ENCODE measurements at regions not wholly inside any gene's neighbourhood (a gene's known extent, or its start where the extent isn't known, plus 50 kb on each side); places are given as distances from the start of the nearest gene placed in this dataset.

- Histone ChIP-seq H3K36me3 (ENCODE audit: control insufficient read depth, insufficient read depth, low read length) (no peaks in the 10 kb centered on the region), H3K9ac (ENCODE audit: low read depth, low read length) (no peak overlapping the region), H3K4me1 (ENCODE audit: control insufficient read depth, insufficient read depth, low read length) (no peaks in the 10 kb centered on the region), H3K9me3 (ENCODE audit: control insufficient read depth, insufficient read depth, low read length) (no peaks in the 10 kb centered on the region), H3K4me3 (ENCODE audit: low read depth, low read length) (no peak overlapping the region), H3K27me3 (ENCODE audit: control insufficient read depth, insufficient read depth, low read length) (no peaks in the 10 kb centered on the region)
These were observed 358.5 kb downstream of the TFEC start for GRCh38 chr7:115672024-115672423.

- Histone ChIP-seq H3K4me3 (ENCODE audit: low read depth, low read length) (no peak overlapping the region), H3K36me3 (ENCODE audit: control insufficient read depth, insufficient read depth, low read length) (no peaks in the 10 kb centered on the region), H3K4me1 (ENCODE audit: control insufficient read depth, insufficient read depth, low read length) (no peaks in the 10 kb centered on the region), H3K9ac (ENCODE audit: low read depth, low read length) (no peak overlapping the region), H3K9me3 (ENCODE audit: control insufficient read depth, insufficient read depth, low read length) (no peaks in the 10 kb centered on the region), H3K27me3 (ENCODE audit: control insufficient read depth, insufficient read depth, low read length) (no peaks in the 10 kb centered on the region)
These were observed 367.9 kb downstream of the TFEC start for GRCh38 chr7:115662676-115663075.

DNA sequence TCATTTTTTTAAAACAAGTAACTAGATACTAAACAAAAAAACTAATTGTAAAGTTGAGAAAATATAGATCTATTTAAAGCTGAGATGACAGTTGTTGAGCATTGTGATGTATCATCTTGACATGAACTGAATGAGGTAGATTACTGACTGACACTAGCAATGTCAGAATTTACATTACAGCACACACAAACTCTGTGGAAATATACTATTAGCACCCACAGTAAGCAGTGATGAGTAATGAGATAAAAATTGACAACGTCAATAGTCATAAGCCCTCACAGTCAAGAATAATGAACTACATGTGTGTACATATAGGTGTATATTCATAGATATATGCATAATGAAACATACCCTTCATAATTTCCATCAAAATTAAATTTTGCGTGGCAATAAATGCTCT lies 368.4 kb downstream of the TFEC start:
- Histone ChIP-seq H3K9ac (ENCODE audit: low read depth, low read length) (no peak overlapping the region), H3K27me3 (ENCODE audit: control insufficient read depth, insufficient read depth, low read length) (no peaks in the 10 kb centered on the region), H3K4me3 (ENCODE audit: low read depth, low read length) (no peak overlapping the region), H3K36me3 (ENCODE audit: control insufficient read depth, insufficient read depth, low read length) (no peaks in the 10 kb centered on the region), H3K4me1 (ENCODE audit: control insufficient read depth, insufficient read depth, low read length) (no peaks in the 10 kb centered on the region), H3K9me3 (ENCODE audit: control insufficient read depth, insufficient read depth, low read length) (no peaks in the 10 kb centered on the region)

DNA sequence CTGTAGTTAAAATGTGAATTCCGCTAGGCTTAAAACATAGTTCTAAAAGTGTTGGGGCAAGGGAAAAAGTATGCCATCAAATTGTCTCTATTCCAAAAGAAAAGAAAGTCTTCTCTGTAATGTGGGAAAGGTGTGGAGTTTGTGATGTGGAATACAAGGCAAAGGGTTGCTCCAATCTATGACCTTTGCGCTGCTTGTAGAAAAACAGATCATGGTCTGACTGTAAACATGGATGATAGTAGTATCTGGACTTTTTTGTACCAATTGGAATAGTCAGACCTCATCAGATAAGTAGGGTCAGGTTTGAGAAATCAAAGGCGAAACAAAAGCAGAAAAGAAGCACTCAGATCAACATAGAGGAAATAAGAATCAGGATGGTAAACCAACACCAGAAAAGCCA lies 372.3 kb downstream of the TFEC start:
- Histone ChIP-seq H3K4me3 (ENCODE audit: low read depth, low read length) (no peak overlapping the region), H3K36me3 (ENCODE audit: control insufficient read depth, insufficient read depth, low read length) (no peaks in the 10 kb centered on the region), H3K9ac (ENCODE audit: low read depth, low read length) (no peak overlapping the region), H3K9me3 (ENCODE audit: control insufficient read depth, insufficient read depth, low read length) (no peaks in the 10 kb centered on the region), H3K4me1 (ENCODE audit: control insufficient read depth, insufficient read depth, low read length) (no peaks in the 10 kb centered on the region), H3K27me3 (ENCODE audit: control insufficient read depth, insufficient read depth, low read length) (no peaks in the 10 kb centered on the region)

- Histone ChIP-seq H3K9me3 (ENCODE audit: control insufficient read depth, insufficient read depth, low read length) (no peaks in the 10 kb centered on the region), H3K4me1 (ENCODE audit: control insufficient read depth, insufficient read depth, low read length) (no peaks in the 10 kb centered on the region), H3K9ac (ENCODE audit: low read depth, low read length) (no peak overlapping the region), H3K36me3 (ENCODE audit: control insufficient read depth, insufficient read depth, low read length) (no peaks in the 10 kb centered on the region), H3K27me3 (ENCODE audit: control insufficient read depth, insufficient read depth, low read length) (no peaks in the 10 kb centered on the region), H3K4me3 (ENCODE audit: low read depth, low read length) (no peak overlapping the region)
These were observed 376.0 kb downstream of the TFEC start for GRCh38 chr7:115654384-115655214.

GRCh38 chr7:115649429-115649828 lies 381.1 kb downstream of the TFEC start:
- Histone ChIP-seq H3K4me1 (ENCODE audit: control insufficient read depth, insufficient read depth, low read length) (no peaks in the 10 kb centered on the region), H3K36me3 (ENCODE audit: control insufficient read depth, insufficient read depth, low read length) (no peaks in the 10 kb centered on the region), H3K9ac (ENCODE audit: low read depth, low read length) (no peak overlapping the region), H3K4me3 (ENCODE audit: low read depth, low read length) (no peak overlapping the region), H3K9me3 (ENCODE audit: control insufficient read depth, insufficient read depth, low read length) (no peaks in the 10 kb centered on the region), H3K27me3 (ENCODE audit: control insufficient read depth, insufficient read depth, low read length) (no peaks in the 10 kb centered on the region)

DNA sequence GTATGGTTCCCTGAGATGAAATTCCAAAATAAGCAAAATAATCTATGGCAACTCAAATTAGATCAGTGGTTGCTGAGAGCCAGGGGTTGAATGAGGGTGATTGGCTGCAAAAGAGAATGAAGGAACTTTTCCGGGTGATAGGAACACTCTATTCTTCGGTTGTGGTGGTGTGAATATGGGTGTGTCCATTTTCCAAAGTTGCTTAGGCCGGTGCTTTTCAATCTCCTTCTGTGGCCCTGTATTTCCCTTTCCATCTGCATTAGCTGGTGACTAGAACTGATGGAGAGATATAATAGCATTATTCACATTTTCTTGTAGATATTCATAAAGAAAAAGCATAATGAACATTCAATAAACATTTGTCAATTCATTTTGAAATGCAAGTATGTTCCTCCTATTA lies 382.9 kb downstream of the TFEC start:
- Histone ChIP-seq H3K9ac (ENCODE audit: low read depth, low read length) (no peak overlapping the region), H3K4me1 (ENCODE audit: control insufficient read depth, insufficient read depth, low read length) (no peaks in the 10 kb centered on the region), H3K9me3 (ENCODE audit: control insufficient read depth, insufficient read depth, low read length) (no peaks in the 10 kb centered on the region), H3K36me3 (ENCODE audit: control insufficient read depth, insufficient read depth, low read length) (no peaks in the 10 kb centered on the region), H3K4me3 (ENCODE audit: low read depth, low read length) (no peak overlapping the region), H3K27me3 (ENCODE audit: control insufficient read depth, insufficient read depth, low read length) (no peaks in the 10 kb centered on the region)

DNA sequence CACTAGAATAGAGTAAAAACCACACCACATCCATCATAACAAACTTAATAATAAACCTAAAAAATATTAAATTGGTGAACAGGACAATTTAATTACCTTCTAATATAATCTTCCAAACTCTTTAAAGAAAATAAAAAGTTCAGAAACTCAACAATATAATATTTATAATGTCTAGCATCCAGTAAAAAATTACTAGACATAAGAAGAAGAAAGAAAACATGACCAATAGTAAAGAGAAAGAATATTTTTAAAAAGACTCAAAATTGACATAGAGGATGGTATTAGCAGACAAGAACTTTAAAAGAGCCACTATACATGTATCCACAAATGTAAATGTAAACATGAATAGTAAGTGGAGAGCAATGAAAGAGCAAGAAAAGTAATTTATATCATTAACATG lies 388.4 kb downstream of the TFEC start:
- peaks cover 6% of the 10 kb centered on the region for H3K4me1 ChIP-seq (ENCODE audit: control insufficient read depth, insufficient read depth, low read length)
- H3K9ac ChIP-seq (ENCODE audit: low read depth, low read length): no peak overlapping the region
- H3K9me3 ChIP-seq (ENCODE audit: control insufficient read depth, insufficient read depth, low read length): no peaks in the 10 kb centered on the region
- H3K36me3 ChIP-seq (ENCODE audit: control insufficient read depth, insufficient read depth, low read length): no peaks in the 10 kb centered on the region
- no peaks in the 10 kb centered on the region for H3K27me3 ChIP-seq (ENCODE audit: control insufficient read depth, insufficient read depth, low read length)
- no peak overlapping the region for H3K4me3 ChIP-seq (ENCODE audit: low read depth, low read length)

- H3K36me3 ChIP-seq (ENCODE audit: control insufficient read depth, insufficient read depth, low read length): no peaks in the 10 kb centered on the region
- H3K9me3 ChIP-seq (ENCODE audit: control insufficient read depth, insufficient read depth, low read length): no peaks in the 10 kb centered on the region
- H3K27me3 ChIP-seq (ENCODE audit: control insufficient read depth, insufficient read depth, low read length): no peaks in the 10 kb centered on the region
- peaks cover 6% of the 10 kb centered on the region for H3K4me1 ChIP-seq (ENCODE audit: control insufficient read depth, insufficient read depth, low read length)
- H3K9ac ChIP-seq (ENCODE audit: low read depth, low read length): no peak overlapping the region
- no peak overlapping the region for H3K4me3 ChIP-seq (ENCODE audit: low read depth, low read length)
These were observed 391.7 kb downstream of the TFEC start for GRCh38 chr7:115638853-115639252.

DNA sequence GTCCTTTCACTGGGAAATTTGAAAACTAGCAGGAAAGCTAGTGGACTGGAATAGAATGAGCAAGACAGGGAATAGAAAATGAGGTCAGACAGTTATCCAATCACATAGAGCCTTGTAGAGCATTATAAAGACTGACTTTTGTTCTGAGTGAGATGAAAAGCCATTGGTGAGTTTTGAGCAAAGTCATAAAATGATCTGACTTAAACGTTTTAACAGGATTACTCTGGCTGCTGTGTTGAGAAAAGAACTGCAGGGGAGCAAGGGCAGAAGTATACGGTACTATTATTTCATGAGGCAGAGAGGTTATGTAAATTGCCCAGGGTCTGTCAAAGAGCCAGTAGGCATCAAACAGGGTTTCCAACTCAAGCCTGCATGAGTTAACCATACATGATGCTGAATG lies 393.4 kb downstream of the TFEC start:
- H3K27me3 ChIP-seq (ENCODE audit: control insufficient read depth, insufficient read depth, low read length): no peaks in the 10 kb centered on the region
- H3K36me3 ChIP-seq (ENCODE audit: control insufficient read depth, insufficient read depth, low read length): no peaks in the 10 kb centered on the region
- peaks cover 6% of the 10 kb centered on the region for H3K4me1 ChIP-seq (ENCODE audit: control insufficient read depth, insufficient read depth, low read length)
- no peak overlapping the region for H3K4me3 ChIP-seq (ENCODE audit: low read depth, low read length)
- H3K9ac ChIP-seq (ENCODE audit: low read depth, low read length): no peak overlapping the region
- no peaks in the 10 kb centered on the region for H3K9me3 ChIP-seq (ENCODE audit: control insufficient read depth, insufficient read depth, low read length)

DNA sequence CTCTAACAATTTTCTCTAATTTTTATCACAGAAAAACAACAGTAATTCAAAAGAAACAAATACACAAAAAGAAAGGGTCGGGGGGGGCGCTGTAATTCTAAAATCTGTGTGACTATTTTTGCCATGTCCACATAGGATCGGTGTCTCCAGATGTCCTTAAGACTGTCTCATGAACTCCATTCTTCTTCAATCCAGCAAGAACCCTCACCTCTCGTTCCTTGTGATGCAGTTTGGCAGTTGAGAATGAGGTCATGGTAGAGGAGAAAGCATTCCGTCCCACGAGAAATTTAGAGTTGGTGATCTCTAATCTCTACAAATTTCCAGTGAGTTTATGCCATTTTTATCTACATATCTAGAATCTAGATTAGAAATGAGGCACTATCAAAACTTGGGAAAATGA lies 394.7 kb downstream of the TFEC start:
- H3K27me3 ChIP-seq (ENCODE audit: control insufficient read depth, insufficient read depth, low read length): no peaks in the 10 kb centered on the region
- H3K9ac ChIP-seq (ENCODE audit: low read depth, low read length): no peak overlapping the region

GRCh38 chr7:115635376-115635775 lies 395.2 kb downstream of the TFEC start:
- no peaks in the 10 kb centered on the region for H3K36me3 ChIP-seq (ENCODE audit: control insufficient read depth, insufficient read depth, low read length)
- no peaks in the 10 kb centered on the region for H3K9me3 ChIP-seq (ENCODE audit: control insufficient read depth, insufficient read depth, low read length)
- H3K27me3 ChIP-seq (ENCODE audit: control insufficient read depth, insufficient read depth, low read length): no peaks in the 10 kb centered on the region
- H3K9ac ChIP-seq (ENCODE audit: low read depth, low read length): no peak overlapping the region
- no peak overlapping the region for H3K4me3 ChIP-seq (ENCODE audit: low read depth, low read length)
- peaks cover under 1% of the 10 kb centered on the region for H3K4me1 ChIP-seq (ENCODE audit: control insufficient read depth, insufficient read depth, low read length)

More for the DNA sequence above, 394.7 kb downstream of the TFEC start:
- Histone ChIP-seq H3K9me3 (ENCODE audit: control insufficient read depth, insufficient read depth, low read length) (no peaks in the 10 kb centered on the region), H3K4me3 (ENCODE audit: low read depth, low read length) (no peak overlapping the region), H3K4me1 (ENCODE audit: control insufficient read depth, insufficient read depth, low read length) (peaks cover 6% of the 10 kb centered on the region), H3K36me3 (ENCODE audit: control insufficient read depth, insufficient read depth, low read length) (no peaks in the 10 kb centered on the region)

Measured in iPS-15b (cell line).